ENCODE measurements at regions not wholly inside any gene's neighbourhood (a gene's known extent, or its start where the extent isn't known, plus 50 kb on each side); places are given as distances from the start of the nearest gene placed in this dataset.
"Not testable (repeated sequence)": the region's sequence is repeated elsewhere in the genome, so short reads cannot be mapped to it uniquely, and the experiment has no call there.

DNA sequence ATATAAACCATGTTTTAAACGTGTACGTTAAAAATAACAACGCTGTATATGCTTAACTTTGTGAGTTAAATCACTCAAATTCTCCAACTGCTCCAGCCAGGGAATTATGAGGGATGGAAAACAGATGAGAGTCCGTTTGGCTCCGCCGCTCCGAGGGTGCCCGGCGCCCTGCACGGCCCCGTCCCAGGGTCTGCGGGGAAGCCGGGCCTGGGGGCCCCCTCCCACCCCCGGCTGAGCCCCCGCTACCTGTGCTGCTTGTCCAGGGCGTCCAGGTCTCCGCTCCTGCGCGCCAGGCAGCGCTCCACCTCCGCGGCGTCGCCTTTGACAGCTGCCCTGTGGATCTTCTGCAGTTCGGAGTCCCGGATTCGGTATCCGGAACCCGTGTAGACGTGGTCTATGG is 415.5 kb downstream of the FOXD4L4 start:
- not testable (repeated sequence) for DNase-seq

DNA sequence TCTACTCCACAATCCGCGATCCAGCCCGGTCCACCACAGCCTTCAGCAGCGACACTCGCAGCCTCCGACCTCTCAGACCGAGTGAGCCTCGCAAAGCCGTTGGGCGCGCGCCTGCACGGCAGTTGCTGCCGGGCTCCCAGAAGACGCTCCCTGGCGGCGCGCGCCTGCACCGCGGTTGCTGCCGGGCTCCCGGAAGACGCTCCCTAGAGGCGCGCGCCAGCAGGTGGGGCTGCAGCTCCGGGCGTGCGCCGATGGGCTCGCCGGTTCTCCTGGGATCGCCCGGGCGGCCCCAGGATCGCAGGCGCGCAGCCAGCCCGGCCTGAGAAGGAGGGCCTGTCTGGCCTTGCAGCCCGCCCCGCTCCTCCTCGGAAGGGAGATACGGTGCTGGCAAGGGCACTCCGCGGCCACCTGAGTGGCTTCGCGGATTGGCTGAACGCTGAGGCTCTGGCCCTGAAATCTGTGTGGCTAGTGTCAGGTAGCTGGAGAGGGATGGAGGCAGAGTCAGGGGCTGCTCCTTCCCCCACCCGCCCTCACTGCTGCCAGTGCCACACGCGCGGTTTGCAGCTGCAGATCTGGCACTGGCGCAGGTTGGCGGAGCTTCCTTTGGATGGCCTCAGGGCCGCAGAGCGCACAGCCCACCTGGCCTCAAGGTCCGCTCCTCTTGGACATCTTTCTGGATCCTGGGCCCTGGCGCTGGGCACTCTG is 416.2 kb downstream of the FOXD4L4 start:
- DNase-seq = not testable (repeated sequence)

DNA sequence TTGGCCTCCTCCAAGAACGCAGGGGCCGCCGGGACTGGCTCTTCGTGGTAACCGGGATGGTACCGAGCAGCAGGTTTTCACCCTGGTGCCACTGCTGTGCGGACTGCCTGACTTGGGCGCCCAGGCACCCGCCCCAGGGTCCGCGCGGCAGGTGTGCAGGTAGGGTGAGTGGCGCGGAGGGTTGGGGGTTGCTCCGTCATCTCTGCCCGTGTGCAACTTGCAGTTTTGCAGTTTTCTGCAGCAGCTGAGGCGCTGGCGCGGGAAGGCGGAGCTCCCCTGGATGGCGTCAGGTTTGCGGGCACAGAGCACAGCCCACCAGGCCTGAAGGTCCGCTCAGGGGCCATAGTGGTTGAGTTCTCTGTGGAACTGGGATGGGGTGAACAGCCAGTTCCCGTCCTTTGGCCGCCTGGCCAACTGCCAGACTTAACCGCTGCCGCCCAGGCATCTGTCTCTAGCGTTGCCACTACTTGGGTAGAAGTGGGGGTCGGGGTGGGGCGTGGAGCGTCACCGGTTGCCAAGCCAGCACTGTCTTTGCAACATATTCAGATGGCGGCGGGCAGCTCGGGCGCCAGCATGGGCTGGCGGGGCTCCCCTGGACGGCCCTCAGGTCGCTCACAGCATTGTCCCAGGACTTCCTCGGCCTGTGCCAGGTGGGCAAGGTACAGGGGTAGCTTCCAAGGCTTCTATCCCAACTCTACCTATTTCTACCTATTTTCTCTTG is 417.2 kb downstream of the FOXD4L4 start:
- not testable (repeated sequence) for DNase-seq

DNA sequence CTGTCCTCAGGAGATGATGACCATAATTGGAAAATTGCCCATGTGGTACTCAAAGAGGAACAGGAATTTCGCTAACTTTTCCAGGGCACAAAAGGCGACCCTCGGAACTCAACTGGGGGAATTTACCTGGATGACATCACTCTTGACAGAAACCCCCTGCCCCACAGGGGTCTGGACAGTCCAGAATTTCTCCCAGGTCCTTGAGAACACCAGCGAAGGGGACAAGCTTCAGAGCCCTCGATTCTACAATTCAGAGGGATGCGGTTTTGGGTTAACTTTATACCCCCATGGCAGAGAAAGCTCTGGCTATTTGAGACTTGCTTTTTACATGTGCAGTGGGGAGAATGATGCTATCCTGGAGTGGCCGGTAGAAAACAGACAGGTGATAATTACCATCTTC is 445.4 kb downstream of the FOXD4L4 start:
- not testable (repeated sequence) for DNase-seq

DNA sequence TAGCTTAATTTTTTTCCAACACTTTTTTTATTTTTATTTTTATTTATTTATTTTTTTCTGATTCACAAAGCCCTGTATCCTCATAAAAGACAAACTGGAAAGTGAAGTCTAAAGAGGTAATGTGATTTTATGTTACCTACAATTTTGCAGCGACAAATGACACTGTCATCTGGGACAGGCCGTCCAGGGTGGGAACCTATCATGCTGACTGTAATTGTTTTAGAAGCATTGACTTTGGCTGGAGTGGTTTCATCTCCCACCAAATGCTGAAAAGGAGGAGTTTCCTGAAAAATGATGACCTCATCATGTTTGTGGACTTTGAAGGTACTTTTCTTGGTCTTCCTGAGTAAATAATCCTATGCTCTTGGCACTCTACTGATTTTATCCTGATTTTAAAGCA is 446.7 kb downstream of the FOXD4L4 start:
- DNase-seq = not testable (repeated sequence)

DNA sequence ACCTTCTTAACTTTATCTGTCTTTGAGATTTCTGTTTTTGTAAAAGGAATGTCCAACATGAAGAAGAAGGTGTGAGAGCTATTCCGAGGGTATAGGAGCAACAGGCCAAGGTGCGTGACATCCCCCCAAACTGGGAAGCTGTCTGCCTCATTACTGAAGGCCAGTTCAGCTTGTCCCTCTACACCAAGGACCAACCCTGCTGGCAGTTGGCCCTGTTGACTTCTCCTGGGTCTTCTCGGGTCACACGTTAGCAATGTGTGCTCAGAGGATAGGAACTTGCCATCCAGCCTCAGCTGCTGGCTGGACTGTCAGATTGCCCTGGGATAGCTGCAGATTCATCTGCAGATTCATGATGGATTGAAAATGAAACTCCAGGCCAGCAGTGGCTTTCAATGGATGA is 460.3 kb downstream of the FOXD4L4 start:
- DNase-seq = not testable (repeated sequence)

DNA sequence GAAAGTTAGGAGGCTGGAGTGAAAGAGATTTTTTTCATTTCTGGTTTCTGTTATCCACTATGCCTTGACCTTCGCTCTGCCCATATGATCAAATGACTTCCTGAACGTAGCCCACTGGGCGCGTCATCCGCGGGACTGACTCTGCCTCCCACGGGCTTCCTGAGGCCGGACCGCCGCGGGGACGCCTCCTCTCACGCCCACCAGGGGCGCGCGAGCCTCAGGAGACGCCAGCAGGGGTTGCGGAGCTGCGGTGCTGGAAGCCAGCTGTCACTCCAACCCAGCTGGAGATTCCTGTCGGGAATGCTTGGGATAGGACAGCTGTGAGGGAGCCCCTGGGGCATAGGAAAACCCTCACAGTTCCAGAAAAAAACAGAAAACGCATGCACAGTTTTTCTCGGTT is 461.5 kb downstream of the FOXD4L4 start:
- DNase-seq = not testable (repeated sequence)

DNA sequence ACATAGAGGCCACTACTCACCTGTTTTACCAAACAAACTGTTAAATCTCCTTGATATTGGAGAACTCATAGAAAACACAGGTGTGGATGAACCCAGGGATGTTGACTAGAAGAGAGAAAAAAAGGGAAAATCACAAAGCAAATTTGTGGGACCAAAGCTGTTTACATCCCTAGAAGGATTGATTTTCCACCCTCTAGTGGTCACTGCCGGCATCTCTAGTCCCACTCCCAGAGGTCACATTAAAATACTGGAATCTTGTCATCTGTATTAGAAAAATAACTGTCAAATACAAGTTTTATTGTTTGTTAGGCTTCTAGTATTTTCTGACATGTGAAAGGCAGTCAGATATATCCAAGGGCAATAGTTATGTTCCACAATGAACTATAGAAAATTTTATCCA is 469.7 kb downstream of the FOXD4L4 start:
- not testable (repeated sequence) for DNase-seq

DNA sequence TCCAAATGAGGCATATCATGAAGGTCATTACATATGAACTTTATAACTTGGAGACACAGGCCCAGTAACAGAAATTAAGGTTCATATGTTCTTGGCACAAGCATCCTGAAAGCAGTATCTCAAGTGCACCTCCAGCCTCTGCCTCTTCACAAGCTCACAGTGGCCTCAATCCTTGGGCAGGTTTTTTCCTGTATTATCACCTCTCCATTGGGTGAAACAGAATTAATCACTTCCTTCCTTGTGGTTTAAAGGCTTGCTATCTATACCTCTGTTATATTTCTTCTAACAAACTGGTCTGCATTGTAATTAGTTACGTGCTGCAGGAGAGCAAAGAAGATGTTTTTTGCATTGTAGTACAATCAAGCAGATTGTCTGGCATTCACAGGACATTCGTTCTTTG is 471.0 kb downstream of the FOXD4L4 start:
- not testable (repeated sequence) for DNase-seq

DNA sequence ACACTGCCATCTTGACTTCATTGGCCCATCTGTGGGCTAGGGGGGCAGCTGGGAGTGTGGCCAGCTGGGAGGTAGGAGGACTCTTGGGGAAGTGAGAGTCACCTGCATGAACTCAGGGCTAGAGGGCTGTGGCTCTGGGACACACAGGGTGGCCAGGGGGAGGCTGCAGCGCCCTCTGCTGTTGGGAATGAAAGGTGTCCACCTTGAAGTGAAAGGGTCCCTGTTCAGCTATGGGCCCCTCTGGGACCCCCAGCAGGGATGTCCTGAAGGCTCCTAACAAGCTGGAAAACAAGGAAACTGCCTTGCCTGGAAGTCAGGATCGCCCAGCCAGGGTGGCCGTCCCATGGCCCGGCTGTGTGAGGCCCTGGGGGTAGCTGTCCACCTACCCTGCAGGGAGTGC is 507.8 kb downstream of the FOXD4L4 start:
- DNase-seq = not testable (repeated sequence)

DNA sequence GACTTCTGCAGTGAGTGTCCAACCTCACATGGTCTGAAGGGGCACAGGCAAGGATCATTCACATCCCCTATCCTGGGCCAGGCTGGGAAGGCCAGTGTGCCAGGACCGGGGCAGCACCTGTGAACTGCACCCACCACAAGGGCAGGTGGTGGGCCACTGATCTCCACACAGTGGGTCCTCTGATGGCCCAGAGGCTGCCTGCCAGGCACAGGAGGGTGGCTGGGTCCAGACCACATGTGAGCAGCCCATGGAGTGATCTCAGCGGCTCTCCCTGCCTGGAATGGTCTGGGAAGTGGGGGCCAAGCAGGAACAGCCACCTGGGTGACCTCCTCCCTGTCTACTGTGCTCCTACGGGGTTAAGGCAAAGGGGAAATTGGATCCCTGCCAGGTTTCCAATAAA is 508.5 kb downstream of the FOXD4L4 start:
- not testable (repeated sequence) for DNase-seq

DNA sequence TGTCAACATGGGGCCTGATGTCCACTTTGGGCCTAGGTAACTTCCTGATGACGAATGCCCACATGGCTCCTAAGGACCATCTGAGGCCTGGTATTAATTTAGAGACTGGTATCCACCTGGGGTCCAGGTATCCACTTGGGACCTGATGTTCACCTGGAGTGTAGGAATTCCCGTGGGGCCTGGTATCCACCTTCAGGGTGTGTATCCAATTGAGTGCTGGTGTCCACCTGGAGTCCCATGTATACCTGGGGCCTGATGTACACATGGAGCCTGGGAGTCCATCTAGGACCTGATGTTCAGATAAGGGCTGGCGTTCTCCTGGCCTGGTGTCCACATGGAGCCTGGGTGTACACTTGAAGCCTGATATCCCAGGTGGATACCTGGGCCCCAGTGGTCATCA is 520.6 kb downstream of the FOXD4L4 start:
- not testable (repeated sequence) for DNase-seq

DNA sequence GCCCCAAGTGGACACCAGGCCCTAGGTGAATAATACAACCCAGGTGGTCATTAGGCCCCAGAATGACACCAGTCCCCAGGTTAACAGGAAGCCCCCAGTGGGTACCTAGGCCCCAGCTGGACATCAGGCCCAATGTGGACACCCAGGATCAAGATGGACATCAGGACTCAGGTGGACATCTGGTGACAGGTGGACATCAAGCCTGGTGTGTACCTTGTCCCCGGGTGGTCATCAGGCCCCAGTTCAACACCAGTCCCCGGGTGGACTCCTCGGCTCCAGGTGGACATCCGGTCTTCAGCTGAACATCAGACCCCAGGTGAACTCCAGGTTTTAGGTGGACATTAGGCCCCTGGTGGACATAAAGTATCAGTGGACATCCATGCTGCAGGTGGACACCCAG is 524.6 kb downstream of the FOXD4L4 start:
- DNase-seq = not testable (repeated sequence)

DNA sequence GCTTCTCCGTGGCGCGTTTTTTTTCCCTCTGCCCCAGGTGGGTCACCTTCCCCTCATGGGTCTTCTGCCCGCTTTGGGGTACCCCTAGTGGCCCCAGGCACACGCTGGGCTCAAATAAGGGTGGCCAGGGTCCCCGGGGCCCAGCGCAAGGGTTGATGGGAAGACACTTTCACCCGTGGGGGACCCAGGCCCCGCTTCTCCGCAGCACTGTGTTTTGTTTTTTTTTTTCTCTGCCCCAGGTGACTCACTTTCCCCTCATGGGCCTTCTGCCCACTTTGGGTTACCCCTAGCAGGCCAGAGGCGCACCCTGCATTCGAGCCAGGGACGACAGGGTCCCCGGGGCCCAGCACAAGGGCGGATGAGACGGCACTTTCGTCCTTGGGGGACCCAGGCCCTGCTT is 526.7 kb downstream of the FOXD4L4 start:
- not testable (repeated sequence) for DNase-seq

DNA sequence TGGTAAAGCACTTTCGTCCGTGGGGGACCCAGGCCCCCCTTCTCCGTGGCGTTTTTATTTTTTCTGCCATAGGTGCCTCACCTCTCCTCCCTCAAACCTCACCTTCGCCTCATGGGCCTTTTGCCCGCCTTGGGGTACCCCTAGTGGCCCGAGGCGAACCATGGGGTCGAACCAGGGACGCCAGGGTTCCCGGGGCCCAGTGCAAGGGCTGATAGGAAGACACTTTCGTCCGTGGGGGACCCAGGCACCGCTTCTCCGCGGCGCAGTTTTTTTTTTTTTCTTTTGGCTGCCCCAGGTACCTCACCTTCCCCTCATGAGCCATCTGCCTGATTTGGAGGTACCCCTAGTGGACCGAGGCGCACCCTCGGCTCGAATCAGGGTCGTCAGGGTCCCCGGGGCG is 527.8 kb downstream of the FOXD4L4 start:
- not testable (repeated sequence) for DNase-seq

DNA sequence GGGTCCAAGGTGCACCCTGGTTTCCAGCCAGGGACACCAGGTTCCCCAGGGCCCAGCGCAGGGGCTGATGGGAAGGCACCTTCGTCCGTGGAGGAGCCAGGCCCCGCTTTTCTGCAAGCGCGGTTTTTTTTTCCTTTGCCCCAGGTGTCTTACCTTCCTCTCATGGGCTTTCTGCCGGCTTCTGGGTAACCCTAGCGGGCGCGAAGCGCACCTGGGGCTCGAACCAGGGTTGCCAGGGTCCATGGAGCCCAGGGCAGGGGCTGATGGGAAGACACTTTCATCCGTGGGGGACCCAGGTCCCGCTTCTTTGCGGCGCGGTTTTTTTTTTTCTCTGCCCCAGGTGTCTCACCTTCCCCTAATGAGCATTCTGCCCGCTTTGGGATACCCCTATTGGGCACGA is 529.3 kb downstream of the FOXD4L4 start:
- not testable (repeated sequence) for DNase-seq

DNA sequence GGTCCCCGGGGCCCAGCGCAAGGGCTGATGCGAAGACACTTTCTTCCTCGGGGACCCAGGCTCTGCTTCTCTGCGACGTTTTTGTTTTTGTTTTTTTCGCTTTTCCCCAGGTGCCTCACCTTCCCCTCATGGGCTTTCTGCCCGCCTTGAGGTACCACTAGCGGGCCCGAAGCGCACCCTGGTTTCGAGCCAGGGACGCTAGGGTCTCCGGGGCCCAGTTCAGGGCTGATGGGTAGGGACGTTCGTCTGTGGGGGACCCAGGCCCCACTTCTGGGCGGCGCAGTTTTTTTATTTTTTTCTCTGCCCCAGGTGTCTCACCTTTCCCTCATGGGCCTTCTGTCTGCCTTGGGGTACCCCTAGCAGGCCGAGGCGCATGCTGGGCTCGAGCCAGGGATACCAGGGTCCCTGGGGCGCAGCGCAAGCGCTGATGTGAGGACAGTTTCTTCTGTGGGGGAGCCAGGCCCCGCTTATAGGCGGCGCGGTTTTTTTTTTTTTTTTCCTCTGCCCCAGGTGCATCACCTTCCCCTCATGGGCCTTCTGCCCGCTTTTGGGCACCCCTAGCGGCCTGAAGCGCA is 530.0 kb downstream of the FOXD4L4 start:
- not testable (repeated sequence) for DNase-seq

DNA sequence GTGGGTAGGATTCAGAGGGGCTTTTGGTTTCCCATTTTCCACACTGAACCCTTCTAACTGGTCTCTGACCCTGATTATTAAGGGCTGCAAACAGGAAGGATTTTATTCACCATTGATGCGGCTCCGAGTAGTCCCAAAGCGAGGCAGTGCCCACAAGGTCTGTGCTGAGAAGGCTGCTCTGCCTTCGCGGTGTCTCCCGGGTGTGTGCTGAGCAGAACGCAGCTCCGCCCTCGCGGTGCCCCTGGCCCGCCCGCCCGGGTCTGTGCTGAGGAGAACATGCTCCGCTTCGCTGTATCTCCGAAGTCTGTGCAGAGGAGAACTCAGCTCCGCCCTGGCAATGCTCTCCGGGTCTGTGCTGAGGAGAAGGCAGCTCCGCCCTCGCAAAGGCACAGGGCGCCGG is 530.7 kb downstream of the FOXD4L4 start:
- DNase-seq = peak in 1 of 2 experiments; percentile 0

DNA sequence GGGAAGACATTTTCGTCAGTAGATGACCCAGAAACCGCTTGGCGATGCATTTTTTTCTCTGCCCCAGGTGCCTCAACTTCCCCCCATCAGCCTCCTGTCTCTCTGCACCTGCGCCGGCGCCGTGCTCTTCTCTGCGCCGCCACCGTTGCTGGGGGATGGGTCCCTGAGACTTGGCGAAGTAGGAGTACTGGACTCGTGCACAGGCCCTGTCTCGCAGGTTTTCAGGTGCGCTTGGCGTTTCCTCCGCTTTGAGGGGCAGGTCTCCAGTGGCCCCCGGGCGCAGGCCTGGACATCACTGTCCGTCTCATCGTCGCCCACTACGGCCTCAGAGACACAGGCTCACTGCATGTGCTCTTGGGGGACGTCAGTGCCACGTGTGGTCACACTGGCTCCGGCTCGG is 532.1 kb downstream of the FOXD4L4 start:
- DNase-seq = not testable (repeated sequence)

DNA sequence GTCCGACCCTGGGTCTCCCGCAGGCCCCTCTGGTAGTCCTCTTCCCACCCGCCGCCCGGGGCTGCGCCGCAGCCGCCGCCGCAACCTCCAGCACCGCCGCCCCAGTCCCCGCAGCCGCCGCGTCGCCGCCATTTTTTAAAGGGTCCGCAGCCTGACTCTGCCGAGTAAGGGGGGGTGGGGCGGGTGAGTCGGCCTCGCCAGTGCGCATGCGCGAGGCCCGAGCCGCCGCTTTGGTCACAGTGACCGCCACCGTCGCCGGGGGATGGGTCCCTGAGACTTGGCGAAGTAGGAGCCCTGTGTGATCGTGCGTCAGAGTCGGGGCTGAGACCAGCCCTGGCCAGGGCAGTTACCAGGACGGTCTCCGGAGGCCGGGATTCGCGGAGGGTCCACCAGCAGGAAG is 532.8 kb downstream of the FOXD4L4 start:
- peak; percentile 21 to 35 for DNase-seq

DNA sequence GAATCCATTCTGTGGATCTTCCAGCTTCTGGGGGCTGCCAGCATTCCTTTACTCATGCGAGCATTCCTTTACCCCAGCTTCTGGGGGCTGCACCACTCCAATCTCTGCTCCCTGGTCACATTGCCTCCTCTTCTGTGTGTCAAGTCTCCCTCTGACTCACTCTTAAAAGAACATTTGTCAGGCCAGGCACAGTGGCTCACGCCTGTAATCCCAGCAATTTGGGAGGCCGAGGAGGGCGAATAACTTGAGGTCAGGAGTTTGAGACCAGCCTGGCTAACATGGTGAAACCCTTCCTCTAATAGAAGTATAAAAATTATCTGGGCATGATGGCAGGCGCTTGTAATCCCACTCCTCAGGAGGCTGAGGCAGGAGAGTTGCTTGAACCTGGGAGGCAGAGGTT is 541.9 kb downstream of the FOXD4L4 start:
- not testable (repeated sequence) for DNase-seq

Data from activated CD4-positive, alpha-beta T cell treated with anti-CD3 and anti-CD28 coated beads, Interleukin-2, amount 50 U/mL, for 4 hours (primary cell).